Uterus (tissue), 2 donors: ENCODE measurements at regions not wholly inside any gene's neighbourhood (a gene's known extent, or its start where the extent isn't known, plus 50 kb on each side); places are given as distances from the start of the nearest gene placed in this dataset.

Experiments
- POLR2A ChIP-seq, 2 donors: fragments of 450-650 bp; IDR thresholded peaks; one replicate each; pipeline ENCODE4 v1.6.1; 2016; ENCODE audit warnings: antibody characterized with exemption in 2 of 2, mild to moderate bottlenecking in 1 of 2, moderate library complexity in 1 of 2
- TF ChIP-seq, protein P1 (sequence below), 4 experiments: fragments of 200-600 bp in 2 of 4; fragments of 450-650 bp in 2 of 4; sonication (generic) in 2 of 4; IDR thresholded peaks; one replicate each; pipeline ENCODE4 v1.5.1; 2016 to 2019; ENCODE audit warnings: antibody characterized with exemption in 4 of 4, mild to moderate bottlenecking in 2 of 4, moderate library complexity in 1 of 4

DNA sequence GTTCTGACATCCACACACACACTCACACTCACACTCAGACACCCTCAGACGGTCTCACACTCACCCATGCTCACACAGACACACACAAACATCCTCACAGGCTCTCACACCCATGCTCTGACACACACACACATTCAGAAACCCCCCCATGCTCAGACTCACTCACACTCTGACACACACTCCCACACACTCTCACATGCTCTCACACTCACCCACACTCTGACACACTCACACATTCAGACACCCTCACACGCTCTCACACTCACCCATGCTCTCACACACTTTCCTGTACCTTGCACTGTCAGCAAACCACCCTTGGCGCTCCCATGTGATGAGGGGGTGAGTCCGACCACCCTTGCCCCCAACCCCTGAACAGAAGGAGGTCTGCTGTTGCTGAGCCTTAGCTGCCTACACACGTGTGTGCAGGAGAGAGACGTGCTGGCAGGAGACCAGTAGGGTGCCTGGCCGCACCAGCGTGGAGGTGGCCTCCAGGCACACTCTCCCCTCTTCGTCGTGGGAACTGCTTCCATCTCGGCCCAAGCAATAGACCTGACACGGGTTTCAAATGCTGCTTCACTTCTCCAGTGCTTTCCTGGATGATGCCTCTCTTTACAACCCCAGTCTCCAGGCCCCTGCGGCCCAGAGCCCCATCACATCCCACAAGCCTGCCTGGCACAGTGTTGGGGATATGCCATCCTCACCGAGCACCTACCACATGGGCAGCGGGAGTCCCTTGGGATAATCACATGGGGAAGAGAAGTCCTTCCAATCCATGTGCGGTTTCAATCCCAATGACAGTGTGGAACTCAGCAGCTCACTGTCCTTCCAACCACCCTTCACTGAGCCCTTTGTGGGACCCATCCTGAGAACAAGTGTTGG is 267.8 kb upstream of the FOXF1 start:
- TF ChIP-seq POLR2A (IDR thresholded peaks at IDR 0.05): no peak
- TF ChIP-seq, protein P1, sequence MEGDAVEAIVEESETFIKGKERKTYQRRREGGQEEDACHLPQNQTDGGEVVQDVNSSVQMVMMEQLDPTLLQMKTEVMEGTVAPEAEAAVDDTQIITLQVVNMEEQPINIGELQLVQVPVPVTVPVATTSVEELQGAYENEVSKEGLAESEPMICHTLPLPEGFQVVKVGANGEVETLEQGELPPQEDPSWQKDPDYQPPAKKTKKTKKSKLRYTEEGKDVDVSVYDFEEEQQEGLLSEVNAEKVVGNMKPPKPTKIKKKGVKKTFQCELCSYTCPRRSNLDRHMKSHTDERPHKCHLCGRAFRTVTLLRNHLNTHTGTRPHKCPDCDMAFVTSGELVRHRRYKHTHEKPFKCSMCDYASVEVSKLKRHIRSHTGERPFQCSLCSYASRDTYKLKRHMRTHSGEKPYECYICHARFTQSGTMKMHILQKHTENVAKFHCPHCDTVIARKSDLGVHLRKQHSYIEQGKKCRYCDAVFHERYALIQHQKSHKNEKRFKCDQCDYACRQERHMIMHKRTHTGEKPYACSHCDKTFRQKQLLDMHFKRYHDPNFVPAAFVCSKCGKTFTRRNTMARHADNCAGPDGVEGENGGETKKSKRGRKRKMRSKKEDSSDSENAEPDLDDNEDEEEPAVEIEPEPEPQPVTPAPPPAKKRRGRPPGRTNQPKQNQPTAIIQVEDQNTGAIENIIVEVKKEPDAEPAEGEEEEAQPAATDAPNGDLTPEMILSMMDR (IDR thresholded peaks at IDR 0.05): no peak
